K562 (cell line): ENCODE measurements at regions not wholly inside any gene's neighbourhood (a gene's known extent, or its start where the extent isn't known, plus 50 kb on each side); places are given as distances from the start of the nearest gene placed in this dataset.

Source experiments
- SIRT6 ChIP-seq: IDR thresholded peaks from one replicate; pipeline ENCODE4 v1.6.1; 2012; ENCODE audit warnings: low read depth, mild to moderate bottlenecking, control low read depth, inconsistent platforms, low read length, moderate library complexity
- TAF1 ChIP-seq: IDR thresholded peaks from 2 replicates; pipeline ENCODE4 v1.6.1; 2011; ENCODE audit warnings: mild to moderate bottlenecking, low read length, moderate library complexity; ENCODE audit not compliant: insufficient read depth, control insufficient read depth, severe bottlenecking; ENCODE audit errors: extremely low read depth
- TCF7L2 ChIP-seq: fragments of 150-350 bp; IDR thresholded peaks from 2 replicates; pipeline ENCODE4 v1.6.1; 2016; ENCODE audit warnings: low read depth, mild to moderate bottlenecking, low read length, moderate library complexity
- WHSC1 ChIP-seq: IDR thresholded peaks from one replicate; pipeline ENCODE4 v1.6.1; 2012; ENCODE audit warnings: low read length, control low read depth, inconsistent platforms
- ZNF282 ChIP-seq: sonication (generic); formaldehyde crosslinking; IDR thresholded peaks from 2 replicates; pipeline ENCODE4 v1.8.1; 2023; ENCODE audit warnings: missing genetic modification reagents
- TF ChIP-seq, protein P1 (sequence below): fragments of 450-650 bp; IDR thresholded peaks from 2 replicates; pipeline ENCODE4 v1.6.1; 2016; ENCODE audit warnings: mild to moderate bottlenecking, moderate library complexity

DNA sequence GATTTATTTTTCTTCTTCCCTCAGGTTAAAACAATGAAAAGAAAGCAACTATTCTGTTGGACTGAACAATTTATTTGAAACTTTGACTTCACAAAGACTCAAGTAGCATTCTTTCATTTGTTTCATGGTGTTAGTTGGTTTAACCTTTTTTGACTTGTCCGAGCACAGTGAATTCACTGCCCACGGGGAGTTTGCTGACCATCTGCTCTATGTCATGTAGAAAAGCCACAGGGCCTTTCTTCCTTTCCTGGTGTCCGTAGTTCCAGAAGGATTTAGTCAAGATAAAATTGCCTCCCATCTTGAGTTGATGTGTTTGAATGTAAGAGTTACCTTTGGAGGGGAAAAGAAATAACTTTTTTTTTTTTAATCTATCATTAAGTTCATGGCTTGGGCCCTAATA, 55.1 kb upstream of the ZNF608 start (continued):
- TF ChIP-seq ZNF282 (CRISPR knock-in tag) = no peak
- no peak for TF ChIP-seq SIRT6
- no peak for TF ChIP-seq WHSC1
- no peak for TF ChIP-seq TCF7L2
- TF ChIP-seq, protein P1, sequence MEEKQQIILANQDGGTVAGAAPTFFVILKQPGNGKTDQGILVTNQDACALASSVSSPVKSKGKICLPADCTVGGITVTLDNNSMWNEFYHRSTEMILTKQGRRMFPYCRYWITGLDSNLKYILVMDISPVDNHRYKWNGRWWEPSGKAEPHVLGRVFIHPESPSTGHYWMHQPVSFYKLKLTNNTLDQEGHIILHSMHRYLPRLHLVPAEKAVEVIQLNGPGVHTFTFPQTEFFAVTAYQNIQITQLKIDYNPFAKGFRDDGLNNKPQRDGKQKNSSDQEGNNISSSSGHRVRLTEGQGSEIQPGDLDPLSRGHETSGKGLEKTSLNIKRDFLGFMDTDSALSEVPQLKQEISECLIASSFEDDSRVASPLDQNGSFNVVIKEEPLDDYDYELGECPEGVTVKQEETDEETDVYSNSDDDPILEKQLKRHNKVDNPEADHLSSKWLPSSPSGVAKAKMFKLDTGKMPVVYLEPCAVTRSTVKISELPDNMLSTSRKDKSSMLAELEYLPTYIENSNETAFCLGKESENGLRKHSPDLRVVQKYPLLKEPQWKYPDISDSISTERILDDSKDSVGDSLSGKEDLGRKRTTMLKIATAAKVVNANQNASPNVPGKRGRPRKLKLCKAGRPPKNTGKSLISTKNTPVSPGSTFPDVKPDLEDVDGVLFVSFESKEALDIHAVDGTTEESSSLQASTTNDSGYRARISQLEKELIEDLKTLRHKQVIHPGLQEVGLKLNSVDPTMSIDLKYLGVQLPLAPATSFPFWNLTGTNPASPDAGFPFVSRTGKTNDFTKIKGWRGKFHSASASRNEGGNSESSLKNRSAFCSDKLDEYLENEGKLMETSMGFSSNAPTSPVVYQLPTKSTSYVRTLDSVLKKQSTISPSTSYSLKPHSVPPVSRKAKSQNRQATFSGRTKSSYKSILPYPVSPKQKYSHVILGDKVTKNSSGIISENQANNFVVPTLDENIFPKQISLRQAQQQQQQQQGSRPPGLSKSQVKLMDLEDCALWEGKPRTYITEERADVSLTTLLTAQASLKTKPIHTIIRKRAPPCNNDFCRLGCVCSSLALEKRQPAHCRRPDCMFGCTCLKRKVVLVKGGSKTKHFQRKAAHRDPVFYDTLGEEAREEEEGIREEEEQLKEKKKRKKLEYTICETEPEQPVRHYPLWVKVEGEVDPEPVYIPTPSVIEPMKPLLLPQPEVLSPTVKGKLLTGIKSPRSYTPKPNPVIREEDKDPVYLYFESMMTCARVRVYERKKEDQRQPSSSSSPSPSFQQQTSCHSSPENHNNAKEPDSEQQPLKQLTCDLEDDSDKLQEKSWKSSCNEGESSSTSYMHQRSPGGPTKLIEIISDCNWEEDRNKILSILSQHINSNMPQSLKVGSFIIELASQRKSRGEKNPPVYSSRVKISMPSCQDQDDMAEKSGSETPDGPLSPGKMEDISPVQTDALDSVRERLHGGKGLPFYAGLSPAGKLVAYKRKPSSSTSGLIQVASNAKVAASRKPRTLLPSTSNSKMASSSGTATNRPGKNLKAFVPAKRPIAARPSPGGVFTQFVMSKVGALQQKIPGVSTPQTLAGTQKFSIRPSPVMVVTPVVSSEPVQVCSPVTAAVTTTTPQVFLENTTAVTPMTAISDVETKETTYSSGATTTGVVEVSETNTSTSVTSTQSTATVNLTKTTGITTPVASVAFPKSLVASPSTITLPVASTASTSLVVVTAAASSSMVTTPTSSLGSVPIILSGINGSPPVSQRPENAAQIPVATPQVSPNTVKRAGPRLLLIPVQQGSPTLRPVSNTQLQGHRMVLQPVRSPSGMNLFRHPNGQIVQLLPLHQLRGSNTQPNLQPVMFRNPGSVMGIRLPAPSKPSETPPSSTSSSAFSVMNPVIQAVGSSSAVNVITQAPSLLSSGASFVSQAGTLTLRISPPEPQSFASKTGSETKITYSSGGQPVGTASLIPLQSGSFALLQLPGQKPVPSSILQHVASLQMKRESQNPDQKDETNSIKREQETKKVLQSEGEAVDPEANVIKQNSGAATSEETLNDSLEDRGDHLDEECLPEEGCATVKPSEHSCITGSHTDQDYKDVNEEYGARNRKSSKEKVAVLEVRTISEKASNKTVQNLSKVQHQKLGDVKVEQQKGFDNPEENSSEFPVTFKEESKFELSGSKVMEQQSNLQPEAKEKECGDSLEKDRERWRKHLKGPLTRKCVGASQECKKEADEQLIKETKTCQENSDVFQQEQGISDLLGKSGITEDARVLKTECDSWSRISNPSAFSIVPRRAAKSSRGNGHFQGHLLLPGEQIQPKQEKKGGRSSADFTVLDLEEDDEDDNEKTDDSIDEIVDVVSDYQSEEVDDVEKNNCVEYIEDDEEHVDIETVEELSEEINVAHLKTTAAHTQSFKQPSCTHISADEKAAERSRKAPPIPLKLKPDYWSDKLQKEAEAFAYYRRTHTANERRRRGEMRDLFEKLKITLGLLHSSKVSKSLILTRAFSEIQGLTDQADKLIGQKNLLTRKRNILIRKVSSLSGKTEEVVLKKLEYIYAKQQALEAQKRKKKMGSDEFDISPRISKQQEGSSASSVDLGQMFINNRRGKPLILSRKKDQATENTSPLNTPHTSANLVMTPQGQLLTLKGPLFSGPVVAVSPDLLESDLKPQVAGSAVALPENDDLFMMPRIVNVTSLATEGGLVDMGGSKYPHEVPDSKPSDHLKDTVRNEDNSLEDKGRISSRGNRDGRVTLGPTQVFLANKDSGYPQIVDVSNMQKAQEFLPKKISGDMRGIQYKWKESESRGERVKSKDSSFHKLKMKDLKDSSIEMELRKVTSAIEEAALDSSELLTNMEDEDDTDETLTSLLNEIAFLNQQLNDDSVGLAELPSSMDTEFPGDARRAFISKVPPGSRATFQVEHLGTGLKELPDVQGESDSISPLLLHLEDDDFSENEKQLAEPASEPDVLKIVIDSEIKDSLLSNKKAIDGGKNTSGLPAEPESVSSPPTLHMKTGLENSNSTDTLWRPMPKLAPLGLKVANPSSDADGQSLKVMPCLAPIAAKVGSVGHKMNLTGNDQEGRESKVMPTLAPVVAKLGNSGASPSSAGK = no peak
- TF ChIP-seq TAF1 = no peak
